GM12878 (cell line): ENCODE measurements at regions not wholly inside any gene's neighbourhood (a gene's known extent, or its start where the extent isn't known, plus 50 kb on each side); places are given as distances from the start of the nearest gene placed in this dataset.

ENCODE experiments used
- ATF3 ChIP-seq: IDR thresholded peaks from 2 replicates; pipeline ENCODE4 v1.6.1; 2011; ENCODE audit warnings: low read depth, mild to moderate bottlenecking, low read length, moderate library complexity, borderline replicate concordance; ENCODE audit errors: extremely low read depth
- BMI1 ChIP-seq: fragments of 450-650 bp; IDR thresholded peaks from 2 replicates; pipeline ENCODE4 v1.6.1; 2016; ENCODE audit warnings: mild to moderate bottlenecking, moderate library complexity, borderline replicate concordance
- CHD2 ChIP-seq: IDR thresholded peaks from 2 replicates; pipeline ENCODE4 v1.6.1; 2011; ENCODE audit warnings: low read depth, low read length, improper control_type of control experiment, borderline replicate concordance
- E2F8 ChIP-seq: fragments of 450-650 bp; IDR thresholded peaks from 2 replicates; pipeline ENCODE4 v1.6.1; 2018; ENCODE audit warnings: mild to moderate bottlenecking, low read depth, moderate library complexity; ENCODE audit not compliant: partially characterized antibody
- ESRRA ChIP-seq: IDR thresholded peaks from 2 replicates; pipeline ENCODE4 v1.6.1; 2012; ENCODE audit warnings: mild to moderate bottlenecking, low read length, improper control_type of control experiment
- FOS ChIP-seq: IDR thresholded peaks from 3 replicates; pipeline ENCODE4 v1.6.1; 2011; ENCODE audit warnings: borderline replicate concordance; ENCODE audit not compliant: insufficient read length; ENCODE audit errors: extremely low read depth
- MAX ChIP-seq: IDR thresholded peaks from 2 replicates; pipeline ENCODE4 v1.6.1; 2012; ENCODE audit warnings: low read depth, low read length, improper control_type of control experiment
- MTA3 ChIP-seq: IDR thresholded peaks from 2 replicates; pipeline ENCODE4 v1.6.1; 2012; ENCODE audit warnings: low read length, inconsistent platforms, borderline replicate concordance
- MXI1 ChIP-seq: fragments of 150-350 bp; IDR thresholded peaks from 2 replicates; pipeline ENCODE4 v1.6.1; 2011; ENCODE audit warnings: low read depth, mild to moderate bottlenecking, inconsistent platforms, low read length, improper control_type of control experiment
- NFXL1 ChIP-seq: fragments of 450-650 bp; IDR thresholded peaks from 2 replicates; pipeline ENCODE4 v1.6.1; 2017; ENCODE audit warnings: antibody characterized with exemption, mild to moderate bottlenecking, borderline replicate concordance
- PBX3 ChIP-seq: IDR thresholded peaks from 2 replicates; pipeline ENCODE4 v1.6.1; 2011; ENCODE audit warnings: mild to moderate bottlenecking, low read depth, low read length, moderate library complexity; ENCODE audit not compliant: insufficient replicate concordance
- RCOR1 ChIP-seq: conservative IDR thresholded peaks from 2 replicates; pipeline ENCODE4 v1.6.1; 2012; ENCODE audit warnings: low read depth, low read length, improper control_type of control experiment
- SKIL ChIP-seq: fragments of 450-650 bp; IDR thresholded peaks from 2 replicates; pipeline ENCODE4 v1.6.1; 2017; ENCODE audit warnings: mild to moderate bottlenecking, low read depth, inconsistent platforms; ENCODE audit not compliant: poor library complexity, severe bottlenecking
- SMAD1 ChIP-seq: fragments of 450-650 bp; IDR thresholded peaks from 2 replicates; pipeline ENCODE4 v1.6.1; 2018; ENCODE audit warnings: mild to moderate bottlenecking, low read depth; ENCODE audit not compliant: partially characterized antibody
- SMAD5 ChIP-seq: IDR thresholded peaks from 2 replicates; pipeline ENCODE4 v1.6.1; 2016; ENCODE audit warnings: antibody characterized with exemption, low read depth
- TCF3 ChIP-seq: IDR thresholded peaks from 2 replicates; pipeline ENCODE4 v1.6.1; 2012; ENCODE audit warnings: low read depth, mild to moderate bottlenecking, low read length, borderline replicate concordance; ENCODE audit not compliant: insufficient read depth
- ZBTB33 ChIP-seq: fragments of 450-650 bp; IDR thresholded peaks from 2 replicates; pipeline ENCODE4 v1.6.1; 2017; ENCODE audit warnings: mild to moderate bottlenecking
- ZNF274 ChIP-seq: IDR thresholded peaks from one replicate; pipeline ENCODE4 v1.8.0; 2011; ENCODE audit not compliant: insufficient read length, insufficient read depth
- ZZZ3 ChIP-seq: IDR thresholded peaks from 2 replicates; pipeline ENCODE4 v1.6.1; 2011; ENCODE audit warnings: low read depth; ENCODE audit not compliant: control insufficient read depth, insufficient read length

GRCh38 chr1:25026730-25027450, 96.8 kb upstream of the RUNX3 start (continued):
- TF ChIP-seq RCOR1 (no peak), BMI1 (no peak), ZNF274 (no peak), MXI1 (no peak), TCF3 (no peak), FOS (no peak), MAX (no peak), E2F8 (no peak), ESRRA (no peak; the same call in 1 of the 2 replicates), SMAD5 (no peak), ZZZ3 (no peak), SMAD1 (peak; percentile 79), MTA3 (no peak), PBX3 (no peak), ZBTB33 (no peak), SKIL (peak; percentile 78), NFXL1 (no peak), ATF3 (no peak), CHD2 (peak; percentile 5; the same call in 1 of the 2 replicates)
